ENCODE measurements at regions not wholly inside any gene's neighbourhood (a gene's known extent, or its start where the extent isn't known, plus 50 kb on each side); places are given as distances from the start of the nearest gene placed in this dataset.

DNA sequence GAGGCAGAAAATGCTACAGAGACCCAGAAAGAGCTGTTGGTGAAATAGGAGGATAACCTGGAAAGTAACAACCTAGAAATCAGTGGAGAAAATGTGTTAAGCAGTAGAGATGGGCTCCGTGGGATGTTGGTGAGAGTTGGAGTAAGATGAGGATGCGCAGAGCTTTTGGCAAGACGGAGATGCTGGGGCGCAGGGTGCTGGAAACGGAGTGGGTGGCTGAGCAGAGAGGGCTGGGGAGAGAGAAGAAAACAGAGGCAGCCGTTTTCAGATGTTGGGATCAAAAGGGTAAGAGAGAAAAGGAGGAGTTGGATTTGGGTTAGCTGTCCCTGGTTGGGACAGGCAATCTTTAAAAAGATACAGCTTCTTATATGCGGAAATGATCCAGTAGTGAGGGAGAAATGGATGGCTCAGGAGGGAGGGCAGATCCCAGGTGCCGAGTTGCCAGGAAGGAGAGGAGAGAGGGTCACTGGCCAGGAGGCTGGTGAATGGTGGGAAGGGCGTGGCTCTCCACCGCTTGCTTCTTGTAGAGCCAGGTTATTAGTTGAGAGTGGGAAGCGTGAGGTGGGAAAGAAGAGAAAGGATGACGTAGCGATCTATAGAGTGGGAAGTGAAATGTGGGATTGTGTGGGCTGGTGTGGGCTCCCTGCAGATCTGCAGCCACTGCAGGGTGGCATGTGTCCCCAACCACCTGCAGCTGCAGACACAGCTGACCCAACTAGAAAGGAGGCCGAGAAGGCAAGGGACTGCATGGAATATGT lies 182.2 kb upstream of the SVIL start:
- no peak for FAIRE-seq
- no peak overlapping the region for H3K4me2 ChIP-seq (ENCODE audit: insufficient read depth, low read length)
- H3K4me1 ChIP-seq (replicated peaks in 1 of 2; ENCODE audit: control insufficient read depth in 2 of 2, insufficient read depth in 2 of 2, low read length in 2 of 2) = no peaks in the 10 kb centered on the region
- intact Hi-C loops (cut with micrococcal nuclease) = no loop called here
- no peak overlapping the region for H3K27ac ChIP-seq (ENCODE audit: extremely low read depth, low read depth, low read length)
- ChIA-PET CTCF (ENCODE audit: low intra/inter-chr PET ratio) (no interaction called here), POLR2A (no interaction called here)
- peaks cover 9 to 26% of the 10 kb centered on the region in 2 experiments; a peak in 4 of 5 replicates for H3K27me3 ChIP-seq (ENCODE audit: control insufficient read depth in 2 of 2, insufficient read depth in 2 of 2, low read length in 2 of 2)
- 0% methylated on average over 14 of the region's 14 CpGs for WGBS (ENCODE audit: insufficient coverage, low coverage, missing lambda C conversion rate)
- H3K36me3 ChIP-seq (ENCODE audit: control insufficient read depth, insufficient read depth, low read length) = no peaks in the 10 kb centered on the region
- no peaks in the 10 kb centered on the region for H3K9me1 ChIP-seq (ENCODE audit: control insufficient read depth, insufficient read depth, low read length)
- in situ Hi-C loops (cut with MboI) = no loop called here
- H2AFZ ChIP-seq (ENCODE audit: low read depth, low read length) = no peak overlapping the region
- no peak overlapping the region for H3K4me3 ChIP-seq
- no peak for DNase-seq (ENCODE audit: extremely low read depth in 1 of 4, low spot score in 3 of 4)
- no peaks in the 10 kb centered on the region for H3K9me3 ChIP-seq (replicated peaks; ENCODE audit: control insufficient read depth, insufficient read depth, low read depth, low read length)
- 0 out of 2 replicates have a peak, but pooled peaks cover 4% of the 10 kb centered on the region for H4K20me1 ChIP-seq (replicated peaks; ENCODE audit: control insufficient read depth, insufficient read depth, low read length)
- BruUV-seq (replicated peaks) = no TSS peak
- no peaks in the 10 kb centered on the region for H3K79me2 ChIP-seq (ENCODE audit: control insufficient read depth, insufficient read depth, low read length)
- no peak overlapping the region for H3K9ac ChIP-seq (ENCODE audit: insufficient read depth in 1 of 2, low read depth in 2 of 2, low read length in 2 of 2)
- no peak for ATAC-seq
- TF ChIP-seq NFE2 (IDR thresholded peaks at IDR 0.05; ENCODE audit: low read depth) (no peak), ZNF165 (CRISPR knock-in tag; IDR thresholded peaks at IDR 0.05; ENCODE audit: borderline replicate concordance) (no peak), HDGF (IDR thresholded peaks at IDR 0.05) (no peak), NFXL1 (CRISPR knock-in tag; IDR thresholded peaks at IDR 0.05) (no peak), IFI16 (CRISPR knock-in tag; IDR thresholded peaks at IDR 0.05) (no peak), CXXC5 (CRISPR knock-in tag; IDR thresholded peaks at IDR 0.05) (no peak), SMARCA4 (IDR thresholded peaks at IDR 0.05) (no peak), PRMT5 (CRISPR knock-in tag; IDR thresholded peaks at IDR 0.05) (no peak), ZNF695 (CRISPR knock-in tag; IDR thresholded peaks at IDR 0.05) (no peak), ZNF766 (CRISPR knock-in tag; conservative IDR thresholded peaks at IDR 0.05) (no peak), SREBF1 (IDR thresholded peaks at IDR 0.05; ENCODE audit: borderline replicate concordance, low read depth, low read length) (no peak), ZC3H8 (IDR thresholded peaks at IDR 0.05) (no peak), TEAD4 (IDR thresholded peaks at IDR 0.05; ENCODE audit: low read length) (no peak), TEAD4 (CRISPR knock-in tag; IDR thresholded peaks at IDR 0.05; ENCODE audit: borderline replicate concordance) (no peak), ZNF197 (CRISPR knock-in tag; IDR thresholded peaks at IDR 0.05; ENCODE audit: low read depth) (no peak), ZNF668 (CRISPR knock-in tag; IDR thresholded peaks at IDR 0.05) (no peak)
- TF ChIP-seq, protein P1, sequence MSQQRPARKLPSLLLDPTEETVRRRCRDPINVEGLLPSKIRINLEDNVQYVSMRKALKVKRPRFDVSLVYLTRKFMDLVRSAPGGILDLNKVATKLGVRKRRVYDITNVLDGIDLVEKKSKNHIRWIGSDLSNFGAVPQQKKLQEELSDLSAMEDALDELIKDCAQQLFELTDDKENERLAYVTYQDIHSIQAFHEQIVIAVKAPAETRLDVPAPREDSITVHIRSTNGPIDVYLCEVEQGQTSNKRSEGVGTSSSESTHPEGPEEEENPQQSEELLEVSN (IDR thresholded peaks at IDR 0.05; ENCODE audit: borderline replicate concordance in 1 of 2, extremely low read depth in 1 of 2, insufficient read depth in 1 of 2, insufficient read length in 1 of 2, low read depth in 1 of 2, low read length in 1 of 2, poor library complexity in 1 of 2, severe bottlenecking in 1 of 2) = no peak
- TF ChIP-seq, protein P2, sequence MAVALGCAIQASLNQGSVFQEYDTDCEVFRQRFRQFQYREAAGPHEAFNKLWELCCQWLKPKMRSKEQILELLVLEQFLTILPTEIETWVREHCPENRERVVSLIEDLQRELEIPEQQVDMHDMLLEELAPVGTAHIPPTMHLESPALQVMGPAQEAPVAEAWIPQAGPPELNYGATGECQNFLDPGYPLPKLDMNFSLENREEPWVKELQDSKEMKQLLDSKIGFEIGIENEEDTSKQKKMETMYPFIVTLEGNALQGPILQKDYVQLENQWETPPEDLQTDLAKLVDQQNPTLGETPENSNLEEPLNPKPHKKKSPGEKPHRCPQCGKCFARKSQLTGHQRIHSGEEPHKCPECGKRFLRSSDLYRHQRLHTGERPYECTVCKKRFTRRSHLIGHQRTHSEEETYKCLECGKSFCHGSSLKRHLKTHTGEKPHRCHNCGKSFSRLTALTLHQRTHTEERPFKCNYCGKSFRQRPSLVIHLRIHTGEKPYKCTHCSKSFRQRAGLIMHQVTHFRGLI (CRISPR knock-in tag; IDR thresholded peaks at IDR 0.05) = no peak
- TF ChIP-seq, protein P3, sequence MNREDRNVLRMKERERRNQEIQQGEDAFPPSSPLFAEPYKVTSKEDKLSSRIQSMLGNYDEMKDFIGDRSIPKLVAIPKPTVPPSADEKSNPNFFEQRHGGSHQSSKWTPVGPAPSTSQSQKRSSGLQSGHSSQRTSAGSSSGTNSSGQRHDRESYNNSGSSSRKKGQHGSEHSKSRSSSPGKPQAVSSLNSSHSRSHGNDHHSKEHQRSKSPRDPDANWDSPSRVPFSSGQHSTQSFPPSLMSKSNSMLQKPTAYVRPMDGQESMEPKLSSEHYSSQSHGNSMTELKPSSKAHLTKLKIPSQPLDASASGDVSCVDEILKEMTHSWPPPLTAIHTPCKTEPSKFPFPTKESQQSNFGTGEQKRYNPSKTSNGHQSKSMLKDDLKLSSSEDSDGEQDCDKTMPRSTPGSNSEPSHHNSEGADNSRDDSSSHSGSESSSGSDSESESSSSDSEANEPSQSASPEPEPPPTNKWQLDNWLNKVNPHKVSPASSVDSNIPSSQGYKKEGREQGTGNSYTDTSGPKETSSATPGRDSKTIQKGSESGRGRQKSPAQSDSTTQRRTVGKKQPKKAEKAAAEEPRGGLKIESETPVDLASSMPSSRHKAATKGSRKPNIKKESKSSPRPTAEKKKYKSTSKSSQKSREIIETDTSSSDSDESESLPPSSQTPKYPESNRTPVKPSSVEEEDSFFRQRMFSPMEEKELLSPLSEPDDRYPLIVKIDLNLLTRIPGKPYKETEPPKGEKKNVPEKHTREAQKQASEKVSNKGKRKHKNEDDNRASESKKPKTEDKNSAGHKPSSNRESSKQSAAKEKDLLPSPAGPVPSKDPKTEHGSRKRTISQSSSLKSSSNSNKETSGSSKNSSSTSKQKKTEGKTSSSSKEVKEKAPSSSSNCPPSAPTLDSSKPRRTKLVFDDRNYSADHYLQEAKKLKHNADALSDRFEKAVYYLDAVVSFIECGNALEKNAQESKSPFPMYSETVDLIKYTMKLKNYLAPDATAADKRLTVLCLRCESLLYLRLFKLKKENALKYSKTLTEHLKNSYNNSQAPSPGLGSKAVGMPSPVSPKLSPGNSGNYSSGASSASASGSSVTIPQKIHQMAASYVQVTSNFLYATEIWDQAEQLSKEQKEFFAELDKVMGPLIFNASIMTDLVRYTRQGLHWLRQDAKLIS (CRISPR knock-in tag; IDR thresholded peaks at IDR 0.05) = no peak

Data from K562 (cell line).